H1 (cell line): ENCODE measurements at regions not wholly inside any gene's neighbourhood (a gene's known extent, or its start where the extent isn't known, plus 50 kb on each side); places are given as distances from the start of the nearest gene placed in this dataset.

Experiments
- CTCF ChIA-PET: fragments of 300-600 bp; sonication (Branson Sonifier 250); formaldehyde crosslinking; loops from one replicate; lab custom pipeline; 2021; ENCODE audit not compliant: partially characterized antibody; lab: Charles Lee
- POLR2A ChIA-PET: fragments of 300-600 bp; sonication (Branson Sonifier 250); formaldehyde crosslinking; loops from one replicate; lab custom pipeline; 2021; ENCODE audit warnings: inconsistent platforms; ENCODE audit not compliant: partially characterized antibody; lab: Charles Lee
- DNase-seq, 2 experiments: peaks; one replicate each; pipeline versions ENCODE4 v3.0.0 to v3.0.0-alpha.2; 2010 to 2022; ENCODE audit warnings: low spot score in 2 of 2, low read depth in 1 of 2, mixed read lengths in 1 of 2
- FAIRE-seq: peaks from 2 replicates; lab custom pipeline; 2011; peaks lifted over from hg19 to GRCh38; lab: Jason Lieb, UNC
- H2AFZ ChIP-seq: 2 replicates; pipeline ENCODE4 v1.8.1; 2012; ENCODE audit warnings: low read length, inconsistent platforms
- H2AK5ac ChIP-seq: 2 replicates; pipeline ENCODE4 v1.6.1; 2013; ENCODE audit warnings: low read depth, low read length
- H2BK120ac ChIP-seq: replicated peaks from 2 replicates; pipeline ENCODE3; 2013; ENCODE audit warnings: low read depth, low read length, inconsistent platforms
- H2BK12ac ChIP-seq: 2 replicates; pipeline ENCODE4 v1.6.1; 2013; ENCODE audit warnings: low read depth, low read length
- H2BK15ac ChIP-seq: 2 replicates; pipeline ENCODE4 v1.6.1; 2013; ENCODE audit warnings: low read length
- H2BK20ac ChIP-seq: 2 replicates; pipeline ENCODE4 v1.6.1; 2013; ENCODE audit warnings: low read length
- H2BK5ac ChIP-seq: 2 replicates; pipeline ENCODE4 v1.6.1; 2013; ENCODE audit warnings: low read depth, low read length
- H3K14ac ChIP-seq: 2 replicates; pipeline ENCODE4 v1.6.1; 2013; ENCODE audit warnings: inconsistent platforms; ENCODE audit not compliant: insufficient read length
- H3K18ac ChIP-seq: 2 replicates; pipeline ENCODE4 v1.6.1; 2013; ENCODE audit warnings: low read length; ENCODE audit errors: extremely low read depth
- H3K23ac ChIP-seq: 2 replicates; pipeline ENCODE4 v1.6.1; 2013; ENCODE audit warnings: inconsistent platforms; ENCODE audit not compliant: insufficient read length
- H3K23me2 ChIP-seq: 2 replicates; pipeline ENCODE4 v1.6.1; 2013; ENCODE audit warnings: low read depth, low read length
- H3K27ac ChIP-seq: 2 replicates; pipeline ENCODE4 v1.6.1; 2011; ENCODE audit warnings: low read depth, low read length, inconsistent platforms
- H3K27me3 ChIP-seq, 4 experiments: replicated peaks in 1 of 4; 1 replicate in 1 of 4; 2 replicates in 3 of 4; pipeline versions ENCODE4 v1.6.1 to v1.8.1; 2011 to 2013; ENCODE audit warnings: low read length in 3 of 4, mild to moderate bottlenecking in 3 of 4, inconsistent platforms in 2 of 4, mixed read lengths in 2 of 4, moderate library complexity in 1 of 4; ENCODE audit not compliant: control insufficient read depth in 3 of 4, insufficient read depth in 3 of 4; ENCODE audit errors: extremely low read depth in 1 of 4
- H3K36me3 ChIP-seq, 4 experiments: 2 replicates each; pipeline versions ENCODE4 v1.6.1 to v1.8.1; 2011 to 2013; ENCODE audit warnings: mild to moderate bottlenecking in 4 of 4, low read length in 3 of 4, moderate library complexity in 2 of 4, control low read depth in 1 of 4, inconsistent platforms in 1 of 4; ENCODE audit not compliant: insufficient read depth in 4 of 4, control insufficient read depth in 2 of 4
- H3K4ac ChIP-seq: replicated peaks from 2 replicates; pipeline ENCODE3; 2013; ENCODE audit warnings: low read length, low read depth, mixed read lengths, inconsistent platforms; ENCODE audit not compliant: insufficient read length
- H3K4me1 ChIP-seq, 4 experiments: replicated peaks in 1 of 4; 1 replicate in 1 of 4; 2 replicates in 3 of 4; pipeline versions ENCODE4 v1.6.1 to v1.8.1; 2011 to 2013; ENCODE audit warnings: low read length in 3 of 4, inconsistent platforms in 2 of 4, mixed read lengths in 1 of 4; ENCODE audit not compliant: insufficient read depth in 4 of 4, control insufficient read depth in 3 of 4
- H3K4me2 ChIP-seq, 2 experiments: 2 replicates each; pipeline versions ENCODE4 v1.6.1 to v1.8.1; 2011 to 2013; ENCODE audit warnings: low read depth in 2 of 2, low read length in 2 of 2, control low read depth in 1 of 2, inconsistent platforms in 1 of 2, mild to moderate bottlenecking in 1 of 2; ENCODE audit not compliant: insufficient read depth in 1 of 2
- H3K4me3 ChIP-seq, 4 experiments: fragments of 200-600, 300-600 bp in 1 of 4; sonication (generic), shearing (Covaris generic), sonication (Bioruptor Twin) in 1 of 4; 2 replicates each; pipeline versions ENCODE4 v1.5.1 to v1.8.1; 2011 to 2016; ENCODE audit warnings: low read length in 4 of 4, low read depth in 3 of 4, control low read depth in 2 of 4, inconsistent platforms in 2 of 4, mild to moderate bottlenecking in 2 of 4, mixed read lengths in 1 of 4, moderate library complexity in 1 of 4; ENCODE audit not compliant: insufficient read depth in 2 of 4; ENCODE audit errors: extremely low read depth in 1 of 4
- H3K56ac ChIP-seq: replicated peaks from 2 replicates; pipeline ENCODE3; 2013; ENCODE audit warnings: low read depth, mild to moderate bottlenecking, mixed read lengths, low read length, inconsistent platforms; ENCODE audit not compliant: insufficient read length
- H3K79me1 ChIP-seq: 2 replicates; pipeline ENCODE4 v1.6.1; 2013; ENCODE audit warnings: low read depth, low read length, control low read depth
- H3K79me2 ChIP-seq, 2 experiments: 2 replicates each; pipeline versions ENCODE4 v1.6.1 to v1.8.1; 2012 to 2013; ENCODE audit warnings: low read length in 2 of 2, mild to moderate bottlenecking in 2 of 2, inconsistent platforms in 1 of 2; ENCODE audit not compliant: insufficient read depth in 2 of 2, control insufficient read depth in 1 of 2
- H3K9ac ChIP-seq, 4 experiments: replicated peaks in 1 of 4; 1 replicate in 1 of 4; 2 replicates in 3 of 4; pipeline versions ENCODE4 v1.6.1 to v1.8.1; 2011 to 2013; ENCODE audit warnings: low read depth in 3 of 4, low read length in 3 of 4, control low read depth in 2 of 4, mild to moderate bottlenecking in 2 of 4, moderate library complexity in 2 of 4, inconsistent platforms in 1 of 4; ENCODE audit errors: extremely low read depth in 1 of 4
- H3K9me3 ChIP-seq, 2 experiments: 2 replicates each; pipeline versions ENCODE4 v1.6.1 to v1.8.1; 2012 to 2013; ENCODE audit warnings: mild to moderate bottlenecking in 2 of 2, moderate library complexity in 2 of 2, control low read depth in 1 of 2, inconsistent platforms in 1 of 2, low read depth in 1 of 2, low read length in 1 of 2, mixed read lengths in 1 of 2; ENCODE audit not compliant: insufficient read depth in 2 of 2
- H4K20me1 ChIP-seq, 2 experiments: replicated peaks in 1 of 2; 2 replicates each; pipeline versions ENCODE3 to v1.8.1; 2011 to 2013; ENCODE audit warnings: inconsistent platforms in 2 of 2, low read length in 2 of 2, mild to moderate bottlenecking in 1 of 2; ENCODE audit not compliant: insufficient read depth in 2 of 2, control insufficient read depth in 1 of 2
- H4K5ac ChIP-seq: 2 replicates; pipeline ENCODE4 v1.6.1; 2013; ENCODE audit warnings: low read length, low read depth, mixed read lengths, inconsistent platforms; ENCODE audit not compliant: insufficient read length
- H4K8ac ChIP-seq: 2 replicates; pipeline ENCODE4 v1.8.0; 2013; ENCODE audit warnings: mild to moderate bottlenecking, moderate library complexity, low read length, inconsistent platforms; ENCODE audit not compliant: insufficient read depth; ENCODE audit errors: extremely low read depth
- H4K91ac ChIP-seq: replicated peaks from 2 replicates; pipeline ENCODE3; 2013; ENCODE audit warnings: low read length, mixed read lengths, inconsistent platforms; ENCODE audit not compliant: insufficient read length
- CEBPB ChIP-seq: IDR thresholded peaks from 2 replicates; pipeline ENCODE4 v1.6.1; 2012; ENCODE audit warnings: low read depth, low read length
- FOSL1 ChIP-seq: IDR thresholded peaks from 2 replicates; pipeline ENCODE4 v1.6.1; 2011; ENCODE audit warnings: mild to moderate bottlenecking, low read depth, low read length, moderate library complexity; ENCODE audit not compliant: insufficient read depth
- GABPA ChIP-seq: IDR thresholded peaks from 2 replicates; pipeline ENCODE4 v1.6.1; 2011; ENCODE audit warnings: mild to moderate bottlenecking, low read length, moderate library complexity, borderline replicate concordance; ENCODE audit not compliant: insufficient read depth
- JUN ChIP-seq: IDR thresholded peaks from 2 replicates; pipeline ENCODE4 v1.6.1; 2011; ENCODE audit warnings: low read depth, mild to moderate bottlenecking, improper control_type of control experiment, low read length
- MAFK ChIP-seq: IDR thresholded peaks from 2 replicates; pipeline ENCODE4 v1.6.1; 2012; ENCODE audit warnings: low read depth, mild to moderate bottlenecking, improper control_type of control experiment, low read length
- POLR2AphosphoS5 ChIP-seq: IDR thresholded peaks from 2 replicates; pipeline ENCODE4 v1.6.1; 2011; ENCODE audit warnings: low read depth, low read length
- RAD21 ChIP-seq, 2 experiments: IDR thresholded peaks in 1 of 2; conservative IDR thresholded peaks in 1 of 2; 2 replicates each; pipeline ENCODE4 v1.6.1; 2011; ENCODE audit warnings: low read depth in 2 of 2, low read length in 2 of 2, improper control_type of control experiment in 1 of 2, inconsistent platforms in 1 of 2, mild to moderate bottlenecking in 1 of 2, moderate library complexity in 1 of 2
- TCF12 ChIP-seq: IDR thresholded peaks from 2 replicates; pipeline ENCODE4 v1.6.1; 2011; ENCODE audit warnings: low read depth, mild to moderate bottlenecking, low read length
- YY1 ChIP-seq: IDR thresholded peaks from 2 replicates; pipeline ENCODE4 v1.6.1; 2011; ENCODE audit warnings: low read depth, mild to moderate bottlenecking, low read length
- WGBS, 2 experiments: shearing (Covaris generic) in 1 of 2; methylation state at CpG; one replicate each; pipeline versions ENCODE4 v1.1.6 to v1.1.7; 2013 to 2015; ENCODE audit warnings: low lambda C conversion rate in 2 of 2, mixed read lengths in 2 of 2, inconsistent platforms in 1 of 2, low coverage in 1 of 2, missing lambda C conversion rate in 1 of 2; ENCODE audit not compliant: insufficient replicate concordance in 2 of 2, insufficient coverage in 1 of 2, insufficient read length in 1 of 2; ENCODE audit errors: extremely low coverage in 1 of 2, missing lambda C conversion rate in 1 of 2; 5-methylcytosine and 5-hydroxymethylcytosine counted together

DNA sequence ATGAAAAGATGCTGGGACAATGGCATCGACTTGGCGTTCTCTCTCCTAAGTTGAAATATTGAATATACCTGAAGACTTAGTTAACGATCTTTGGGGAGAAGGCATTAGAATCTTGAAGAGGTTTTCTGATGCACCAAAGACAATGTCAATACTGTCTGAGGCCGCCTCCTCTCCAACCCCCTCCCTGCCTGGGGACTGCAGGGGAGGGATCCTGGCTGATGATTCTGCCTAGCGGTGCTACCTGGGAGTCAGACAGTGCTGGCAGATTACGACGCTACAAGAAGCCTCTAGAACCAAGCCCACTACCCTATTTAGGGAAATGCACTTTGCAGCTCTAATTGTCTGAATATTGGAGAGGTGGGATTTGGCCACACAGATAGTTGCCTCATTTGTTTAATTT lies 145.6 kb upstream of the HABP2 start:
- no peaks in the 10 kb centered on the region; a peak in 2 of 7 replicates for H3K27me3 ChIP-seq
- no peak for FAIRE-seq
- no peak for TF ChIP-seq TCF12
- no peak for TF ChIP-seq YY1
- TF ChIP-seq RAD21 (IDR thresholded peaks at IDR 0.05 in 1 of 2, conservative IDR thresholded peaks at IDR 0.05 in 1 of 2; ENCODE audit: low read depth in 2 of 2, low read length in 2 of 2) = no peak
- TF ChIP-seq POLR2AphosphoS5 = no peak
- TF ChIP-seq CEBPB = no peak
- no peak for TF ChIP-seq FOSL1
- no peak for TF ChIP-seq GABPA
- no peak for TF ChIP-seq JUN
- no peak for TF ChIP-seq MAFK
- H3K79me1 ChIP-seq = no peaks in the 10 kb centered on the region
- no peak overlapping the region for H2AK5ac ChIP-seq
- no peak overlapping the region for H4K8ac ChIP-seq
- H4K91ac ChIP-seq = no peak overlapping the region
- peaks cover 8 to 21% (median 14%) of the 10 kb centered on the region in 4 experiments for H3K4me1 ChIP-seq
- H3K9me3 ChIP-seq = no peaks in the 10 kb centered on the region
- no peak overlapping the region for H3K9ac ChIP-seq
- no peak overlapping the region for H4K5ac ChIP-seq
- H2BK12ac ChIP-seq = no peak overlapping the region
- ChIA-PET CTCF (interaction anchor here (1.4 kb wide), 2 partner anchors 12 to 22 kb away, joined by 4 to 7 read pairs; no protein-coding TSS in a partner anchor), POLR2A (no interaction called here)
- H3K4me2 ChIP-seq = no peak overlapping the region
- no peaks in the 10 kb centered on the region for H3K79me2 ChIP-seq
- H4K20me1 ChIP-seq = no peaks in the 10 kb centered on the region
- H2BK20ac ChIP-seq = no peak overlapping the region
- H2BK120ac ChIP-seq = no peak overlapping the region
- no peak overlapping the region for H3K4me3 ChIP-seq
- H3K23me2 ChIP-seq = 0 out of 2 replicates have a peak, but pooled peaks cover 2% of the 10 kb centered on the region
- H3K23ac ChIP-seq = no peak overlapping the region
- H3K56ac ChIP-seq = no peak overlapping the region
- WGBS, 2 experiments = 75% methylated on average over 7 of the region's 7 CpGs; no CpG with 5 or more reads in 1 of the 2 experiments
- H3K14ac ChIP-seq = no peak overlapping the region
- no peaks in the 10 kb centered on the region for H3K36me3 ChIP-seq
- H2AFZ ChIP-seq = no peak overlapping the region
- no peak for DNase-seq
- H2BK15ac ChIP-seq = no peak overlapping the region
- no peak overlapping the region for H3K4ac ChIP-seq
- no peak overlapping the region for H3K27ac ChIP-seq
- H3K18ac ChIP-seq = no peak overlapping the region
- no peak overlapping the region for H2BK5ac ChIP-seq
